CD8-positive, alpha-beta memory T cell (primary cell): ENCODE measurements at regions not wholly inside any gene's neighbourhood (a gene's known extent, or its start where the extent isn't known, plus 50 kb on each side); places are given as distances from the start of the nearest gene placed in this dataset.
A peak's percentile ranks its signal among the peaks of the same experiment; 100 is the strongest.

Experiments used
- CTCF ChIA-PET: fragments of 350-600 bp; sonication (Branson Sonifier 250); formaldehyde crosslinking; loops from one replicate; lab custom pipeline; 2021; ENCODE audit warnings: antibody characterized with exemption; lab: Charles Lee
- POLR2A ChIA-PET: fragments of 350-600 bp; sonication (Branson Sonifier 250); formaldehyde crosslinking; loops from one replicate; lab custom pipeline; 2021; ENCODE audit warnings: antibody characterized with exemption; lab: Charles Lee
- DNase-seq, 5 donors: peaks; one replicate each; pipeline versions ENCODE4 v3.0.0 to v3.0.0-alpha.2; 2020 to 2022; ENCODE audit warnings: mixed read lengths in 1 of 5
- H3K27ac ChIP-seq: one replicate; pipeline ENCODE4 v1.7.0; 2013; ENCODE audit warnings: low read depth, mild to moderate bottlenecking, low read length, moderate library complexity
- H3K27me3 ChIP-seq: 2 replicates; pipeline ENCODE4 v1.7.0; 2013; ENCODE audit warnings: low read length, mild to moderate bottlenecking; ENCODE audit not compliant: insufficient read depth, poor library complexity, severe bottlenecking
- H3K36me3 ChIP-seq: 2 replicates; pipeline ENCODE4 v1.7.0; 2013; ENCODE audit warnings: mild to moderate bottlenecking, low read length, moderate library complexity; ENCODE audit not compliant: insufficient read depth
- H3K4me1 ChIP-seq: 2 replicates; pipeline ENCODE4 v1.7.0; 2013; ENCODE audit warnings: mild to moderate bottlenecking, low read length, moderate library complexity; ENCODE audit not compliant: insufficient read depth
- H3K4me3 ChIP-seq: 2 replicates; pipeline ENCODE4 v1.7.0; 2013; ENCODE audit warnings: mild to moderate bottlenecking, low read length
- H3K9me3 ChIP-seq: 2 replicates; pipeline ENCODE4 v1.7.0; 2013; ENCODE audit warnings: mild to moderate bottlenecking, low read length
- H3K27ac Mint-ChIP-seq, 8 donors: one replicate each; pipeline ENCODE4 v1.8.0; 2020 to 2021; ENCODE audit warnings: mixed read lengths in 8 of 8, mild to moderate bottlenecking in 6 of 8, inconsistent platforms in 3 of 8, moderate library complexity in 3 of 8
- H3K27me3 Mint-ChIP-seq, 2 donors: one replicate each; pipeline ENCODE4 v1.8.0; 2020 to 2021; ENCODE audit warnings: mixed read lengths in 2 of 2, mild to moderate bottlenecking in 1 of 2, moderate library complexity in 1 of 2
- H3K36me3 Mint-ChIP-seq, 3 donors: one replicate each; pipeline ENCODE4 v1.8.0; 2020 to 2021; ENCODE audit warnings: mixed read lengths in 3 of 3, inconsistent platforms in 1 of 3, mild to moderate bottlenecking in 1 of 3
- H3K4me1 Mint-ChIP-seq, 3 donors: one replicate each; pipeline ENCODE4 v1.8.0; 2020 to 2021; ENCODE audit warnings: mixed read lengths in 3 of 3, inconsistent platforms in 1 of 3, mild to moderate bottlenecking in 1 of 3
- H3K4me3 Mint-ChIP-seq, 7 donors: one replicate each; pipeline ENCODE4 v1.8.0; 2020 to 2021; ENCODE audit warnings: mixed read lengths in 7 of 7, mild to moderate bottlenecking in 6 of 7, moderate library complexity in 4 of 7, inconsistent platforms in 2 of 7
- H3K9me3 Mint-ChIP-seq, 5 donors: one replicate each; pipeline ENCODE4 v1.8.0; 2020 to 2022; ENCODE audit warnings: mixed read lengths in 5 of 5, mild to moderate bottlenecking in 3 of 5, moderate library complexity in 2 of 5, inconsistent platforms in 1 of 5

- no peak overlapping the region for H3K4me3 ChIP-seq
- no peak overlapping the region for H3K4me3 Mint-ChIP-seq
These were observed 413.9 kb downstream of the RPS6KC1 start for GRCh38 chr1:213464786-213465460.

GRCh38 chr1:213466541-213466940 is 415.5 kb downstream of the RPS6KC1 start:
- Histone ChIP-seq H3K27ac (no peak overlapping the region), H3K9me3 (no peaks in the 10 kb centered on the region), H3K4me1 (no peaks in the 10 kb centered on the region), H3K36me3 (no peaks in the 10 kb centered on the region), H3K4me3 (no peak overlapping the region), H3K27me3 (no peaks in the 10 kb centered on the region)
- POLR2A ChIA-PET, result no interaction called here
- H3K27me3 Mint-ChIP-seq, result peaks cover 10 to 24% of the 10 kb centered on the region in 2 donors
- H3K36me3 Mint-ChIP-seq, result no peaks in the 10 kb centered on the region
- H3K4me3 Mint-ChIP-seq, result no peak overlapping the region
- DNase-seq, result no peak
- H3K9me3 Mint-ChIP-seq, result peaks cover 0 to 2% (median 0%) of the 10 kb centered on the region in 5 donors
- H3K27ac Mint-ChIP-seq, result no peak overlapping the region
- no peaks in the 10 kb centered on the region for H3K4me1 Mint-ChIP-seq
- CTCF ChIA-PET, result no interaction called here

More at GRCh38 chr1:213464786-213465460, 413.9 kb downstream of the RPS6KC1 start:
- Histone ChIP-seq H3K36me3 (no peaks in the 10 kb centered on the region), H3K27me3 (no peaks in the 10 kb centered on the region), H3K4me1 (no peaks in the 10 kb centered on the region), H3K9me3 (no peaks in the 10 kb centered on the region), H3K27ac (no peak overlapping the region)
- POLR2A ChIA-PET, result no interaction called here
- no peak for DNase-seq
- Mint-ChIP-seq H3K27ac (peak overlapping the region in 1 of 8 donors; percentile 47), H3K27me3 (peaks cover 10 to 22% of the 10 kb centered on the region in 2 donors), H3K9me3 (peaks cover 0 to 7% (median 1%) of the 10 kb centered on the region in 5 donors), H3K36me3 (no peaks in the 10 kb centered on the region), H3K4me1 (no peaks in the 10 kb centered on the region)
- CTCF ChIA-PET, result no interaction called here

GRCh38 chr1:213474054-213474453 is 423.0 kb downstream of the RPS6KC1 start:
- Histone ChIP-seq H3K4me1 (no peaks in the 10 kb centered on the region), H3K27me3 (no peaks in the 10 kb centered on the region), H3K36me3 (no peaks in the 10 kb centered on the region), H3K27ac (no peak overlapping the region), H3K9me3 (no peaks in the 10 kb centered on the region), H3K4me3 (no peak overlapping the region)
- Mint-ChIP-seq H3K4me3 (no peak overlapping the region), H3K4me1 (no peaks in the 10 kb centered on the region), H3K36me3 (no peaks in the 10 kb centered on the region), H3K9me3 (peaks cover 0 to 3% (median 0%) of the 10 kb centered on the region in 5 donors), H3K27me3 (peaks cover 0 to 3% of the 10 kb centered on the region in 2 donors), H3K27ac (no peak overlapping the region)
- no peak for DNase-seq
- POLR2A ChIA-PET, result no interaction called here
- CTCF ChIA-PET, result no interaction called here

GRCh38 chr1:213481395-213481794 is 430.4 kb downstream of the RPS6KC1 start:
- Mint-ChIP-seq H3K4me3 (no peak overlapping the region), H3K9me3 (peaks cover 0 to 9% (median 0%) of the 10 kb centered on the region in 5 donors), H3K36me3 (no peaks in the 10 kb centered on the region), H3K4me1 (no peaks in the 10 kb centered on the region), H3K27ac (no peak overlapping the region), H3K27me3 (peaks cover 0 to 13% of the 10 kb centered on the region in 2 donors)
- CTCF ChIA-PET, result no interaction called here
- H3K36me3 ChIP-seq, result no peaks in the 10 kb centered on the region
- H3K4me1 ChIP-seq, result no peaks in the 10 kb centered on the region
- H3K27ac ChIP-seq, result no peak overlapping the region
- no peak for DNase-seq
- H3K9me3 ChIP-seq, result no peaks in the 10 kb centered on the region
- POLR2A ChIA-PET, result no interaction called here
- no peak overlapping the region for H3K4me3 ChIP-seq
- no peaks in the 10 kb centered on the region for H3K27me3 ChIP-seq

- H3K4me3 Mint-ChIP-seq, result no peak overlapping the region
- no peaks in the 10 kb centered on the region for H3K4me1 ChIP-seq
- no peaks in the 10 kb centered on the region for H3K4me1 Mint-ChIP-seq
- no peaks in the 10 kb centered on the region for H3K36me3 ChIP-seq
- DNase-seq, result no peak
- no peaks in the 10 kb centered on the region for H3K9me3 ChIP-seq
- H3K4me3 ChIP-seq, result no peak overlapping the region
- no peak overlapping the region for H3K27ac ChIP-seq
- POLR2A ChIA-PET, result no interaction called here
- no peak overlapping the region for H3K27ac Mint-ChIP-seq
- H3K9me3 Mint-ChIP-seq, result peaks cover 0 to 9% (median 0%) of the 10 kb centered on the region in 5 donors
- H3K27me3 Mint-ChIP-seq, result peaks cover 0 to 14% of the 10 kb centered on the region in 2 donors
- no peaks in the 10 kb centered on the region for H3K27me3 ChIP-seq
- CTCF ChIA-PET, result no interaction called here
- no peaks in the 10 kb centered on the region for H3K36me3 Mint-ChIP-seq
These were observed 433.3 kb downstream of the RPS6KC1 start for GRCh38 chr1:213484333-213484732.

GRCh38 chr1:213484758-213485157 is 433.7 kb downstream of the RPS6KC1 start:
- Histone ChIP-seq H3K4me1 (no peaks in the 10 kb centered on the region), H3K27me3 (no peaks in the 10 kb centered on the region), H3K4me3 (no peak overlapping the region), H3K36me3 (no peaks in the 10 kb centered on the region), H3K9me3 (no peaks in the 10 kb centered on the region), H3K27ac (no peak overlapping the region)
- peaks cover 0 to 19% of the 10 kb centered on the region in 2 donors for H3K27me3 Mint-ChIP-seq
- DNase-seq, result no peak
- ChIA-PET CTCF (no interaction called here), POLR2A (no interaction called here)
- no peak overlapping the region for H3K27ac Mint-ChIP-seq
- peaks cover 0 to 9% (median 0%) of the 10 kb centered on the region in 5 donors for H3K9me3 Mint-ChIP-seq
- no peak overlapping the region for H3K4me3 Mint-ChIP-seq
- H3K4me1 Mint-ChIP-seq, result no peaks in the 10 kb centered on the region
- no peaks in the 10 kb centered on the region for H3K36me3 Mint-ChIP-seq

- H3K27me3 ChIP-seq, result no peaks in the 10 kb centered on the region
- CTCF ChIA-PET, result no interaction called here
- no peaks in the 10 kb centered on the region for H3K4me1 Mint-ChIP-seq
- H3K9me3 ChIP-seq, result no peaks in the 10 kb centered on the region
- peaks cover 0 to 3% (median 0%) of the 10 kb centered on the region in 5 donors for H3K9me3 Mint-ChIP-seq
- H3K27ac ChIP-seq, result no peak overlapping the region
- no peaks in the 10 kb centered on the region for H3K36me3 Mint-ChIP-seq
- no peak overlapping the region for H3K27ac Mint-ChIP-seq
- no peak overlapping the region for H3K4me3 ChIP-seq
- H3K4me3 Mint-ChIP-seq, result no peak overlapping the region
- H3K4me1 ChIP-seq, result no peaks in the 10 kb centered on the region
- H3K36me3 ChIP-seq, result no peaks in the 10 kb centered on the region
- DNase-seq, result no peak
- POLR2A ChIA-PET, result no interaction called here
- peaks cover 0 to 12% of the 10 kb centered on the region in 2 donors for H3K27me3 Mint-ChIP-seq
These were observed 435.4 kb downstream of the RPS6KC1 start for GRCh38 chr1:213486488-213486887.

- H3K27me3 ChIP-seq, result no peaks in the 10 kb centered on the region
- no peak overlapping the region for H3K4me3 ChIP-seq
- no peak overlapping the region for H3K27ac ChIP-seq
- POLR2A ChIA-PET, result no interaction called here
- Mint-ChIP-seq H3K27ac (no peak overlapping the region), H3K36me3 (no peaks in the 10 kb centered on the region), H3K4me3 (no peak overlapping the region), H3K4me1 (no peaks in the 10 kb centered on the region), H3K9me3 (no peaks in the 10 kb centered on the region), H3K27me3 (peaks cover 1 to 13% of the 10 kb centered on the region in 2 donors)
- no peaks in the 10 kb centered on the region for H3K36me3 ChIP-seq
- no peaks in the 10 kb centered on the region for H3K4me1 ChIP-seq
- CTCF ChIA-PET, result no interaction called here
- no peaks in the 10 kb centered on the region for H3K9me3 ChIP-seq
- DNase-seq, result no peak
These were observed 440.4 kb downstream of the RPS6KC1 start for GRCh38 chr1:213491468-213491867.
